ENCODE measurements at regions not wholly inside any gene's neighbourhood (a gene's known extent, or its start where the extent isn't known, plus 50 kb on each side); places are given as distances from the start of the nearest gene placed in this dataset.

DNA sequence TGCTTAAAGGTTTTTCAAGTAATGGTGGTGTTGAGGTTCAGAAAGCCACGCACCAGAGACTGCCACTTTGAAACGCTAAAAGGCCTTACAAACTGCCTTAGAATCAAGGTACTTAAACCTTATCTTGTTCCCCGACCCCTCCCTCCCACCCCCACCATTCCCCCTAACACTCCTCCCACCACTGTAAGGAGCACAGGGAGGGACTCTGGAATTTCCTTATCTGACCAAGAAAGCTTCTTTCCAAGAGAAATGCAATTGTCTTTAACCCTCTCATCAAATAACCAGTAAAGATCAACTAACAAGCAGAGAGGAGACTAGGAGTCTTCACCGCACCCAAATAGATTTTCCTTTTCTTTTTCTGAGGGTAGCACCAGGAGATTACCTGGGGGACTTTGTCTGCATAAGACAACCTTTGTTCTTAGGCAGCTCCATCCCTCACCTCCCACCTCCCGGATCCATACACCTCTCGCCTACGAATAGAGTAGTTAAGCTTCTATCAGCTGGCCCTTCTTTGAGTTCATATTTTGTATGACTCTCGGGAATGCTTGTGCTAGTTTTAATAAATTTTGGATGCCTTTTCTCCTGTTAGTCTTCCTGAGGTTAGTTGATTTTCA lies 137.7 kb upstream of the ADGRL2 start:
- no peak for TF ChIP-seq EZH2 (IDR thresholded peaks at IDR 0.05; ENCODE audit: insufficient read depth, poor library complexity, severe bottlenecking)
- no peak for TF ChIP-seq EZH2phosphoT487 (IDR thresholded peaks at IDR 0.05; ENCODE audit: insufficient read depth, low read depth)

Measured in GM23248 (cell line).